ENCODE measurements at regions not wholly inside any gene's neighbourhood (a gene's known extent, or its start where the extent isn't known, plus 50 kb on each side); places are given as distances from the start of the nearest gene placed in this dataset.

GRCh38 chr12:126193190-126193589 lies 1128.0 kb downstream of the AACS start:
- no peak for TF ChIP-seq CTCF (IDR thresholded peaks at IDR 0.05; ENCODE audit: control insufficient read depth, insufficient read depth, low read depth, low read length, missing control alignments)
- no peak for DNase-seq (ENCODE audit: low read depth)
- H3K4me3 ChIP-seq (ENCODE audit: control insufficient read depth, low read depth, low read length) = no peak overlapping the region

- H3K4me3 ChIP-seq (ENCODE audit: control insufficient read depth, low read depth, low read length) = no peak overlapping the region
- no peak for TF ChIP-seq CTCF (IDR thresholded peaks at IDR 0.05; ENCODE audit: control insufficient read depth, insufficient read depth, low read depth, low read length, missing control alignments)
- DNase-seq (ENCODE audit: low read depth) = no peak
Observed at GRCh38 chr12:126196263-126196662, 1131.0 kb downstream of the AACS start.

GRCh38 chr12:126198516-126198915 lies 1133.3 kb downstream of the AACS start:
- no peak for DNase-seq (ENCODE audit: low read depth)
- TF ChIP-seq CTCF (IDR thresholded peaks at IDR 0.05; ENCODE audit: control insufficient read depth, insufficient read depth, low read depth, low read length, missing control alignments) = no peak
- H3K4me3 ChIP-seq (ENCODE audit: control insufficient read depth, low read depth, low read length) = no peak overlapping the region

- no peak overlapping the region for H3K4me3 ChIP-seq (ENCODE audit: control insufficient read depth, low read depth, low read length)
- no peak for TF ChIP-seq CTCF (IDR thresholded peaks at IDR 0.05; ENCODE audit: control insufficient read depth, insufficient read depth, low read depth, low read length, missing control alignments)
- no peak for DNase-seq (ENCODE audit: low read depth)
Observed at GRCh38 chr12:126198966-126199692, 1133.9 kb downstream of the AACS start.

DNA sequence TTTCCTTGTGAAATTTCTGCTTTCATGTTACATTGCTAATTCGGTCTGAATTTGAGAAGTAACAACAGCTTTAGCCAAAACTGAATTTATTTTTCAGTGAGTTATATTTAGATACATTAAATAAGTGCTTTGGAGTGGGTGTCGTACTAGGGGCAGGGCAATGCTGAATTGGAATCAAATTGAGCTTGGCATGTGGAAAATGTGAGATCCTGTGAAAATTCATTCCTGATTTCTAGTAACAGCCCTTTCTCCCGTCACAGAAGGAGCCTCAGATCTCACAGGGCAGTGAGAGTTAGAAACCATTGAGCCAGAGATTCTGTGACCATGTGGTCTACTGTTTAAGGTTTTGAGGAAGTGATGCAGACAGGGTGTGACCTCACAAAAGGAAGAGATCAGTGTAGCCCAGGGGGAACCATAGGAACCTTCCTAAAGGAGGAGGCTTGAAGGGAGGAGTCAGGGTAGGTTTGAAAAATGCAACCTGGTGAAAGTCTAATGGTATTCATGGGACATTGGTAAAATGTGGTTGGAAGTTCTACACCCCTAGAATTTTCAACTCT lies 1136.8 kb downstream of the AACS start:
- H3K4me3 ChIP-seq (ENCODE audit: control insufficient read depth, low read depth, low read length) = no peak overlapping the region
- no peak for TF ChIP-seq CTCF (IDR thresholded peaks at IDR 0.05; ENCODE audit: control insufficient read depth, insufficient read depth, low read depth, low read length, missing control alignments)

DNA sequence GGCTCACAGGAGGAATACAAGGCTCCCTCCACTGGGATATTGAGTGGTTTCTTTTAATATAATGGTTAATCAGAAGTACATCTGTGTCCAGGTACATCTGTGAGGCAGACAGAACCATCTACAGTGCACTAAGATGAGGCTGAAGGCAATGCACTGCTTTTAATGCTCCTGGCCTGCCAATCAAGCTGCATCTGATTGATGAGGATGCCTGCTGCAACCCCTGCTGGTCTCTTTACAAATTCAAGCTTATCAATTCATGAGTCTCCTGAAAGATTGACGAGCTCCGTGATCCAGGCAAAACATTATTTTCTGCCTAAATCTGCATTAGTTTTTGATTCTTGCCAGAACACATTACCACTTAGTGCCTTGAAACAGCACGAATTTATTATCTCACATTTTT lies 1139.1 kb downstream of the AACS start:
- H3K4me3 ChIP-seq (ENCODE audit: control insufficient read depth, low read depth, low read length) = no peak overlapping the region
- no peak for DNase-seq (ENCODE audit: low read depth)
- no peak for TF ChIP-seq CTCF (IDR thresholded peaks at IDR 0.05; ENCODE audit: control insufficient read depth, insufficient read depth, low read depth, low read length, missing control alignments)

More for the DNA sequence above, 1136.8 kb downstream of the AACS start:
- no peak for DNase-seq (ENCODE audit: low read depth)
